ENCODE measurements at regions not wholly inside any gene's neighbourhood (a gene's known extent, or its start where the extent isn't known, plus 50 kb on each side); places are given as distances from the start of the nearest gene placed in this dataset.

DNA sequence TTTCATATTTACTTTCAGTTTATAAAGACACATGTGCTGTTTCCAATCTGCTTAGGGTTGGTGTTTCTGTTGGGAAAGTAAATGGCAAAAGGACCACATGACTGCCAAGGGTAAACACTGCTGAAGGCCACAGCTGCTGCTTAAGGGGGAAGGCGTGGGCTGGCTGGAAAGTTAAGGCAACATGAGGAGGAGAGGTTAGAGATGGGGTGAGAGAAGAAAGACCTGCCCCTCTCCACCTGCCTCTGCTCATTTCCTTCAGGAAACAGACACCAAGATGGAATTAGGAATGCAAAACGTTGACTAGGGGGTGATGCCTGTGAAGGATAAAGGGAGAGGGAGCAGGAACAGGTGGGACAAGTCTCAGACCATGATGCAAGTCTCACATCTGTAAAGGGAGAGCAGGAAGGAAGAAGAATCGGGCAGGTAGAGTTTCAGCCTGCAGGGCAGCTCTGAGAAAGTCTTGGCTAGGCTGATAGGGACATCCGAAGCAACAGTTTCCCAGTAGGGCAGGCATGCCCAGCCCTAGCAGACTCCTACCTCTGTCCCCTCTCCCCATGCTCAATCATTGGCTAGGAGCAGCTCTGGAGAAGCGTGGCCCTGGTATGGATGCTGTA, 86.0 kb downstream of the CDC42EP3 start:
- H3K36me3 ChIP-seq, result no peaks in the 10 kb centered on the region
- H3K4me2 ChIP-seq, result no peak overlapping the region
- no peaks in the 10 kb centered on the region for H3K9me3 ChIP-seq
- no peak for TF ChIP-seq Cebpa-rat (IDR thresholded peaks at IDR 0.05)
- H4K20me1 ChIP-seq, result no peaks in the 10 kb centered on the region
- H3K27me3 ChIP-seq, result no peaks in the 10 kb centered on the region
- no peak overlapping the region for H3K27ac ChIP-seq
- H3K4me1 ChIP-seq, result peaks cover 6% of the 10 kb centered on the region
- no peak overlapping the region for H3K9ac ChIP-seq
- H3K4me3 ChIP-seq, result no peak overlapping the region

DNA sequence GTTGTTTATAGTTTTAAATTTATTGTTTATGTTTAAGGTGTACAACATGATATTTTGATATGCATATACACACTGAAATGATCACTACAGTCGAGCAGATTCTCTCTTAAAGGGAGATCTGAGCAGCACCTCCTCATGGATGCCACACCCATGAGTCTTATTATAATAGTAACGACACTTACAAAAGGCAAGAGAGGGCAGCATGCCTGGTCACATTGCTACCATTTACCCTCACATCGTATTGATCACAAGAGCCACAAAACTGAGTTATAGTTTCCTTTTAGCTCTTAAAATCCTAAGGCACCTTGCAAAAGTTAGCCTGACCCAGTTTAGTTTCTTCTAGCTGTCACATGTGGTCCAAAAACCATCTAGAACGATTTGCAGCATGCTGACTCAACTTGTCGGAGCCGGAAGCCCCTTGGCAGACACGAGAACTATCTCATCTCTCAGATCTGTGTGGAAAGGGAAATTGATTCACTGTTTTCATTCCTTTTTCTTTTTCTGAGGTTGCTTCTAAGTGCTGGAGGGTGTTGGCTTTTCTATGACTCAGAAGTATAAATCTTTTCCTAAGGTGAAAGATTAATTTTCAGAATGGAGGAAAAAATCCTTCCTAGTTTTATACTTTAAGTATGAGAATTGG, 85.3 kb downstream of the CDC42EP3 start:
- no peak overlapping the region for H3K27ac ChIP-seq
- H3K27me3 ChIP-seq, result no peaks in the 10 kb centered on the region
- H3K4me2 ChIP-seq, result no peak overlapping the region
- H3K36me3 ChIP-seq, result no peaks in the 10 kb centered on the region
- H4K20me1 ChIP-seq, result no peaks in the 10 kb centered on the region
- H3K9me3 ChIP-seq, result no peaks in the 10 kb centered on the region
- no peak overlapping the region for H3K9ac ChIP-seq
- peaks cover 6% of the 10 kb centered on the region for H3K4me1 ChIP-seq
- no peak overlapping the region for H3K4me3 ChIP-seq
- no peak for TF ChIP-seq Cebpa-rat (IDR thresholded peaks at IDR 0.05)

DNA sequence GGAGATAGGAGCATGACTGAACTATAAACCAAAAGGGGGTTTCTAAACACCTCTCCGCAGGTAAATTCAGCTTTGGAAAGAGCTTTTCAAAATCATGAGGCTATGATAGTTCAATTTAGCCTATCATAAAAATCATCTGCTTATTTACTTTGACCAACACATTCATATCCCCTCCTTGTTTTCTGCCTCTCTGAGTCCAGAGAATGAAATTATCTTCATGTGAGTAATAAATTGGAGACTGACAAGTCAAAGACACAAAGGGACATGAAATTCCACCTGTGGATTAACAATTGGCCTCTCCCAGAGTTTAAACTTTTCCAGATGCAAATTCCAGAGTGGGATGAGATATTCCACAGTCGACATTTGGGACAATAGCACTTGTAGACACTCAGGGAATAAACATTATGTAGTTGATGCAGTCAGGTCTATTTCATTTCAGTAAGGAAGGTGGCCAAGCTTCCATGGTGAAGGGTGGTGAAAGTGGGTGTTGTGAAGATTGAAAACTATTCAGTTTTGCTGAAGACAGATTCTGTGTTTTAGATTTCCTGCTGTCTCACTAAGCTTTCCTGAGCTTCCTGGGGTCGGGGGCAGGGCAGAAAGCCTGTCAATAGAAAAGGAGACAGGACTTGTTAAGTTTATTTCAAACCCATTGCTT, 84.7 kb downstream of the CDC42EP3 start:
- Histone ChIP-seq H3K4me2 (no peak overlapping the region), H3K27me3 (no peaks in the 10 kb centered on the region)

DNA sequence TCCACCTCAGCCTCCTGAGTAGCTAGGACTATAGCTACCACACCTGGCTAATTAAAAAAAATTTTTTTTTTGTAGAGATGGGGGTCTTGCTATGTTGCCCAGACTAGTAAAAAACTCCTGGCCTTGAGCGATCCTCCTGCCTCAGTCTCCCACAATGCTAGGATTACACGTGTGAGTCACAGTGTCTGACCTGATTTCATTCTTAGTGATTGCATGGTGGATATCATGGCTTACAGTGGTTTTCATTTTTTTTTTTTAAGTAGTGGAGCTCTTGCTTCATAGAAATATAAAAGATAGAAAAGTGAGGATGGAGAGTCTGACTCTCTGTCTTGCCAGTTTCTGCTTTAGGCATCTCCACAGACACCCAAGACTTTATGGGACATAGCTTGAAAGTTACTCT, 83.6 kb downstream of the CDC42EP3 start:
- TF ChIP-seq Cebpa-rat (IDR thresholded peaks at IDR 0.05), result no peak
- Histone ChIP-seq H3K36me3 (no peaks in the 10 kb centered on the region), H3K27me3 (no peaks in the 10 kb centered on the region), H3K4me2 (no peak overlapping the region), H3K9me3 (no peaks in the 10 kb centered on the region), H3K4me1 (peaks cover 2% of the 10 kb centered on the region), H3K4me3 (no peak overlapping the region), H3K9ac (no peak overlapping the region), H3K27ac (no peak overlapping the region), H4K20me1 (no peaks in the 10 kb centered on the region)

More for the DNA sequence above, 84.7 kb downstream of the CDC42EP3 start:
- peaks cover 6% of the 10 kb centered on the region for H3K4me1 ChIP-seq
- no peak for TF ChIP-seq Cebpa-rat (IDR thresholded peaks at IDR 0.05)
- no peaks in the 10 kb centered on the region for H3K9me3 ChIP-seq
- H3K36me3 ChIP-seq, result no peaks in the 10 kb centered on the region
- no peak overlapping the region for H3K9ac ChIP-seq
- H3K27ac ChIP-seq, result no peak overlapping the region
- no peaks in the 10 kb centered on the region for H4K20me1 ChIP-seq
- no peak overlapping the region for H3K4me3 ChIP-seq

DNA sequence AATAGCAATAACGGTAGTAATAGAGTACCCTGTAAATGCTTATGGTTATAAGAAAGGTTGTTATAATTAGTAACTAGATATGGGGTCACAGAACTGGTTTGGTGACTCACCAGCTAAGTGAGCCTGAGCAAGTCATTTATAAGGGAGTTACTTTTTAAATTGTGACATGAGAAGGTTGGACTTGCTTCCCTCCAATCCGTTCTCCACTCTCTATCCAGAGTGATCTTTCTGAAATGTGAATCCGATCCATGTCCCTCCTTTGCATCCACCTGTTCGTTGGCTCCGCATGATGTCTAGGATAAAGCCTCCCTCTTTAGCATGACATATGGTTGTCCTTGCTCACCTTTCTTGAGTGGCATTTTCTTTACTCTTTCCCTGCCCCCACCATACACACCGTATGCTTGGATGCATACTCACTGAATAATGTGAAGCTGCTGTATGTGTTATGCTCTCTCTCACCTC, 83.1 kb downstream of the CDC42EP3 start:
- H3K4me2 ChIP-seq, result no peak overlapping the region
- TF ChIP-seq Cebpa-rat (IDR thresholded peaks at IDR 0.05), result no peak
- no peak overlapping the region for H3K27ac ChIP-seq
- H3K9ac ChIP-seq, result no peak overlapping the region
- no peak overlapping the region for H3K4me3 ChIP-seq
- H3K27me3 ChIP-seq, result no peaks in the 10 kb centered on the region
- H3K4me1 ChIP-seq, result no peaks in the 10 kb centered on the region
- H4K20me1 ChIP-seq, result no peaks in the 10 kb centered on the region
- H3K36me3 ChIP-seq, result no peaks in the 10 kb centered on the region
- H3K9me3 ChIP-seq, result peaks cover 1% of the 10 kb centered on the region; the same call in 1 of the 2 replicates

DNA sequence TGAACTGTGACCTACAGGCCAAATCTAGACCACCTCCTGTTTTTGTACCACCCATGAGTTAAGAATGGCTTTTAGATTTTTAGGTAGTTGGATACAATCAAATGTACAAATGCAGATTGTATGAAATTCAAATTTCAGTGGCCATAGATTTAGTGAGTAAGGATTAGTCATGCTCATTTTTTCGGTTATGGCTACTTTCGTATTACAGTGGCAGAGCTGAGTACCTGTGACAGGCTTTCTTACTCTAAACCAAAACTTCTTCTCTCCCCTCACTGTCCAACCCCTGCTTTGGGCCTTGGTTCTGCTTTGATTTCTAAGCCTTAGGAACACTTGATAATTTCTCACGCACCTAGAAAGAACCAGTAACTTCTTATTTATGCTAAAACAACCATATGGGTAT, 82.1 kb downstream of the CDC42EP3 start:
- no peaks in the 10 kb centered on the region for H3K27me3 ChIP-seq
- H3K4me1 ChIP-seq, result no peaks in the 10 kb centered on the region

DNA sequence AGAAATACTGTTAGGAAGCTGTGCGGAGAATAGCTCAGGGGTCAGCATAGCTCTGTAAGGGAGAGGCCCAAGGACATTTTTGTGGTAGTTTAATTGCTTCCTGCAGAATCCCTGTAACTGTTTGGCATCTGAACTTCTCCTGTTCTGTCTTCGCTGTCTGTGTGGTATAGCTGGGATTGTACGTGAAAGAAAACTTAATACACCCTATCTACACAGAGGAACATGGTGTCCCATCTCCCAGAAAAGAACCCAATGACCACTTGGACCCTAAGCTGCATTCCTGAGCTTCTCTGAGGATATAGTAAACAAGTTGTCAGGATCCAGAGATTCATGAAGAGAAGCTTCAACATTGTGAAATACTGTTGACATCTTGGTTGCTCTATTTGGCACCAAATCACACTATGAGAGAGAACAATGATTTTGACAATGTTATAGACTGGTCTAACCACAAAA, 81.3 kb downstream of the CDC42EP3 start:
- H3K4me1 ChIP-seq, result no peaks in the 10 kb centered on the region
- H3K36me3 ChIP-seq, result no peaks in the 10 kb centered on the region
- H3K9ac ChIP-seq, result no peak overlapping the region
- H3K27me3 ChIP-seq, result no peaks in the 10 kb centered on the region
- no peak overlapping the region for H3K27ac ChIP-seq
- peaks cover 19% of the 10 kb centered on the region for H3K9me3 ChIP-seq
- H3K4me2 ChIP-seq, result no peak overlapping the region
- H3K4me3 ChIP-seq, result no peak overlapping the region
- no peaks in the 10 kb centered on the region for H4K20me1 ChIP-seq
- no peak for TF ChIP-seq Cebpa-rat (IDR thresholded peaks at IDR 0.05)

More for the DNA sequence above, 82.1 kb downstream of the CDC42EP3 start:
- Histone ChIP-seq H4K20me1 (no peaks in the 10 kb centered on the region), H3K9me3 (peaks cover 11% of the 10 kb centered on the region), H3K36me3 (no peaks in the 10 kb centered on the region), H3K4me3 (no peak overlapping the region), H3K4me2 (no peak overlapping the region), H3K9ac (no peak overlapping the region), H3K27ac (no peak overlapping the region)
- no peak for TF ChIP-seq Cebpa-rat (IDR thresholded peaks at IDR 0.05)

All from BLaER1 (cell line).